ENCODE measurements at regions not wholly inside any gene's neighbourhood (a gene's known extent, or its start where the extent isn't known, plus 50 kb on each side); places are given as distances from the start of the nearest gene placed in this dataset.

GRCh38 chr18:35817604-35818352, 154.7 kb upstream of the RMP24 start:
- Histone ChIP-seq H3K9me3 (ENCODE audit: control insufficient read depth, insufficient read depth, low read depth, low read length) (no peaks in the 10 kb centered on the region), H3K4me2 (ENCODE audit: extremely low read depth, insufficient read depth, low read length) (no peak overlapping the region), H3K27ac (ENCODE audit: insufficient read depth, low read length) (no peak overlapping the region), H2AFZ (ENCODE audit: low read length) (no peak overlapping the region), H3K36me3 (ENCODE audit: control insufficient read depth, insufficient read depth, low read length) (no peaks in the 10 kb centered on the region), H3K27me3 (ENCODE audit: control insufficient read depth, insufficient read depth, low read length) (no peaks in the 10 kb centered on the region), H3K79me2 (ENCODE audit: control insufficient read depth, insufficient read depth, low read length) (no peaks in the 10 kb centered on the region), H3K4me3 (replicated peaks in 1 of 4; ENCODE audit: control extremely low read depth in 1 of 4, insufficient read depth in 1 of 4, low read depth in 3 of 4, low read length in 4 of 4) (no peak overlapping the region), H3K9ac (ENCODE audit: insufficient read depth, low read length) (no peak overlapping the region), H3K4me1 (ENCODE audit: control insufficient read depth, extremely low read depth, insufficient read depth, low read length) (no peaks in the 10 kb centered on the region), H4K20me1 (ENCODE audit: control insufficient read depth, extremely low read depth, insufficient read depth, low read length) (no peaks in the 10 kb centered on the region)
- no peak for DNase-seq (ENCODE audit: low read depth in 2 of 2)
- TF ChIP-seq EZH2 (IDR thresholded peaks at IDR 0.05; ENCODE audit: low read length, missing control alignments), result no peak
- TF ChIP-seq, protein P1, sequence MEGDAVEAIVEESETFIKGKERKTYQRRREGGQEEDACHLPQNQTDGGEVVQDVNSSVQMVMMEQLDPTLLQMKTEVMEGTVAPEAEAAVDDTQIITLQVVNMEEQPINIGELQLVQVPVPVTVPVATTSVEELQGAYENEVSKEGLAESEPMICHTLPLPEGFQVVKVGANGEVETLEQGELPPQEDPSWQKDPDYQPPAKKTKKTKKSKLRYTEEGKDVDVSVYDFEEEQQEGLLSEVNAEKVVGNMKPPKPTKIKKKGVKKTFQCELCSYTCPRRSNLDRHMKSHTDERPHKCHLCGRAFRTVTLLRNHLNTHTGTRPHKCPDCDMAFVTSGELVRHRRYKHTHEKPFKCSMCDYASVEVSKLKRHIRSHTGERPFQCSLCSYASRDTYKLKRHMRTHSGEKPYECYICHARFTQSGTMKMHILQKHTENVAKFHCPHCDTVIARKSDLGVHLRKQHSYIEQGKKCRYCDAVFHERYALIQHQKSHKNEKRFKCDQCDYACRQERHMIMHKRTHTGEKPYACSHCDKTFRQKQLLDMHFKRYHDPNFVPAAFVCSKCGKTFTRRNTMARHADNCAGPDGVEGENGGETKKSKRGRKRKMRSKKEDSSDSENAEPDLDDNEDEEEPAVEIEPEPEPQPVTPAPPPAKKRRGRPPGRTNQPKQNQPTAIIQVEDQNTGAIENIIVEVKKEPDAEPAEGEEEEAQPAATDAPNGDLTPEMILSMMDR (conservative IDR thresholded peaks at IDR 0.05 in 1 of 2, IDR thresholded peaks at IDR 0.05 in 1 of 2; ENCODE audit: low read depth in 1 of 2, low read length in 2 of 2), result no peak

DNA sequence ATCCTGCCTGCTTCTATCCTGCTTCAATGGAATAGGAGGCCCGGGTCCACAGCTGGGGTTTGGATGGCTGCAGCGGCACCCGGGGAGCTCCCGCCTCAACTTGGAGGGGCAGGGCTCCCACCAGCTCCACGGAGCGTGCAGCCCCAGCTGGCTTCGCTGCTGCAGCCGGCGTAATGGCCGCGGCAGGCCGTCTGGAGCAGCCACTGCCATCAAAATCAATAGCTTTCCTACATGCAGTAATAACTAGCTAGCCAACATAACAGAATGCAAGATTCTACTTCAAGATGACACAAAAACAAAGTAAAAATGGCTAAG, 154.2 kb upstream of the RMP24 start:
- Histone ChIP-seq H4K20me1 (ENCODE audit: control insufficient read depth, extremely low read depth, insufficient read depth, low read length) (no peaks in the 10 kb centered on the region), H3K36me3 (ENCODE audit: control insufficient read depth, insufficient read depth, low read length) (no peaks in the 10 kb centered on the region), H2AFZ (ENCODE audit: low read length) (no peak overlapping the region), H3K9ac (ENCODE audit: insufficient read depth, low read length) (no peak overlapping the region), H3K27me3 (ENCODE audit: control insufficient read depth, insufficient read depth, low read length) (no peaks in the 10 kb centered on the region), H3K4me1 (ENCODE audit: control insufficient read depth, extremely low read depth, insufficient read depth, low read length) (no peaks in the 10 kb centered on the region), H3K79me2 (ENCODE audit: control insufficient read depth, insufficient read depth, low read length) (no peaks in the 10 kb centered on the region), H3K27ac (ENCODE audit: insufficient read depth, low read length) (no peak overlapping the region), H3K4me2 (ENCODE audit: extremely low read depth, insufficient read depth, low read length) (no peak overlapping the region), H3K4me3 (replicated peaks in 1 of 4; ENCODE audit: control extremely low read depth in 1 of 4, insufficient read depth in 1 of 4, low read depth in 3 of 4, low read length in 4 of 4) (no peak overlapping the region), H3K9me3 (ENCODE audit: control insufficient read depth, insufficient read depth, low read depth, low read length) (no peaks in the 10 kb centered on the region)
- TF ChIP-seq EZH2 (IDR thresholded peaks at IDR 0.05; ENCODE audit: low read length, missing control alignments), result no peak
- TF ChIP-seq, protein P1 (conservative IDR thresholded peaks at IDR 0.05 in 1 of 2, IDR thresholded peaks at IDR 0.05 in 1 of 2; ENCODE audit: low read depth in 1 of 2, low read length in 2 of 2), result no peak
- DNase-seq (ENCODE audit: low read depth in 2 of 2), result no peak

- Histone ChIP-seq H3K27ac (ENCODE audit: insufficient read depth, low read length) (no peak overlapping the region), H3K4me3 (replicated peaks in 1 of 4; ENCODE audit: control extremely low read depth in 1 of 4, insufficient read depth in 1 of 4, low read depth in 3 of 4, low read length in 4 of 4) (no peak overlapping the region), H3K79me2 (ENCODE audit: control insufficient read depth, insufficient read depth, low read length) (no peaks in the 10 kb centered on the region), H3K9me3 (ENCODE audit: control insufficient read depth, insufficient read depth, low read depth, low read length) (no peaks in the 10 kb centered on the region), H2AFZ (ENCODE audit: low read length) (no peak overlapping the region), H3K4me2 (ENCODE audit: extremely low read depth, insufficient read depth, low read length) (no peak overlapping the region), H3K9ac (ENCODE audit: insufficient read depth, low read length) (no peak overlapping the region), H3K4me1 (ENCODE audit: control insufficient read depth, extremely low read depth, insufficient read depth, low read length) (no peaks in the 10 kb centered on the region), H3K27me3 (ENCODE audit: control insufficient read depth, insufficient read depth, low read length) (no peaks in the 10 kb centered on the region), H3K36me3 (ENCODE audit: control insufficient read depth, insufficient read depth, low read length) (no peaks in the 10 kb centered on the region), H4K20me1 (ENCODE audit: control insufficient read depth, extremely low read depth, insufficient read depth, low read length) (no peaks in the 10 kb centered on the region)
- TF ChIP-seq EZH2 (IDR thresholded peaks at IDR 0.05; ENCODE audit: low read length, missing control alignments), result no peak
- TF ChIP-seq, protein P1 (conservative IDR thresholded peaks at IDR 0.05 in 1 of 2, IDR thresholded peaks at IDR 0.05 in 1 of 2; ENCODE audit: low read depth in 1 of 2, low read length in 2 of 2), result no peak
- no peak for DNase-seq (ENCODE audit: low read depth in 2 of 2)
These were observed 150.1 kb upstream of the RMP24 start for GRCh38 chr18:35822413-35822812.
